ENCODE measurements at regions not wholly inside any gene's neighbourhood (a gene's known extent, or its start where the extent isn't known, plus 50 kb on each side); places are given as distances from the start of the nearest gene placed in this dataset.
"Not testable (repeated sequence)": the region's sequence is repeated elsewhere in the genome, so short reads cannot be mapped to it uniquely, and the experiment has no call there.

- no peak for DNase-seq
- in situ Hi-C loops (cut with MboI; ENCODE audit: low pct_unique_long_range_greater_than_20kb, low sequenced_read_pairs), result no loop called here
Measured at GRCh38 chrY:16502733-16503214, 1377.2 kb downstream of the CDY2B start.

GRCh38 chrY:16490706-16491105 is 1389.3 kb downstream of the CDY2B start:
- in situ Hi-C loops (cut with MboI; ENCODE audit: low pct_unique_long_range_greater_than_20kb, low sequenced_read_pairs), result no loop called here
- no peak for DNase-seq

GRCh38 chrY:16486696-16487215 is 1393.3 kb downstream of the CDY2B start:
- in situ Hi-C loops (cut with MboI; ENCODE audit: low pct_unique_long_range_greater_than_20kb, low sequenced_read_pairs), result no loop called here
- DNase-seq, result no peak

GRCh38 chrY:16480031-16480430 is 1400.0 kb downstream of the CDY2B start:
- in situ Hi-C loops (cut with MboI; ENCODE audit: low pct_unique_long_range_greater_than_20kb, low sequenced_read_pairs), result no loop called here

GRCh38 chrY:16474053-16474452 is 1406.0 kb downstream of the CDY2B start:
- in situ Hi-C loops (cut with MboI; ENCODE audit: low pct_unique_long_range_greater_than_20kb, low sequenced_read_pairs), result no loop called here

More at GRCh38 chrY:16480031-16480430, 1400.0 kb downstream of the CDY2B start:
- no peak for DNase-seq

GRCh38 chrY:16454799-16455198 is 1425.2 kb downstream of the CDY2B start:
- in situ Hi-C loops (cut with MboI; ENCODE audit: low pct_unique_long_range_greater_than_20kb, low sequenced_read_pairs), result no loop called here

More at GRCh38 chrY:16474053-16474452, 1406.0 kb downstream of the CDY2B start:
- DNase-seq, result no peak

GRCh38 chrY:16446152-16446551 is 1433.9 kb downstream of the CDY2B start:
- no peak for DNase-seq

More at GRCh38 chrY:16454799-16455198, 1425.2 kb downstream of the CDY2B start:
- DNase-seq, result no peak

GRCh38 chrY:16409206-16409923 is 1470.7 kb downstream of the CDY2B start:
- DNase-seq; in situ Hi-C loops (cut with MboI; ENCODE audit: low pct_unique_long_range_greater_than_20kb, low sequenced_read_pairs): not testable (repeated sequence)

More at GRCh38 chrY:16446152-16446551, 1433.9 kb downstream of the CDY2B start:
- in situ Hi-C loops (cut with MboI; ENCODE audit: low pct_unique_long_range_greater_than_20kb, low sequenced_read_pairs), result no loop called here

- DNase-seq; in situ Hi-C loops (cut with MboI; ENCODE audit: low pct_unique_long_range_greater_than_20kb, low sequenced_read_pairs): not testable (repeated sequence)
Measured at GRCh38 chrY:16379458-16379857, 1500.6 kb downstream of the CDY2B start.

- in situ Hi-C loops (cut with MboI; ENCODE audit: low pct_unique_long_range_greater_than_20kb, low sequenced_read_pairs); DNase-seq: not testable (repeated sequence)
Measured at GRCh38 chrY:16341592-16341991, 1538.4 kb downstream of the CDY2B start.

GRCh38 chrY:16330032-16330758 is 1549.8 kb downstream of the CDY2B start:
- DNase-seq; in situ Hi-C loops (cut with MboI; ENCODE audit: low pct_unique_long_range_greater_than_20kb, low sequenced_read_pairs): not testable (repeated sequence)

- in situ Hi-C loops (cut with MboI; ENCODE audit: low pct_unique_long_range_greater_than_20kb, low sequenced_read_pairs); DNase-seq: not testable (repeated sequence)
Measured at GRCh38 chrY:16329135-16329820, 1550.7 kb downstream of the CDY2B start.

Measured in KBM-7 (cell line).